H1 (cell line): ENCODE measurements at regions not wholly inside any gene's neighbourhood (a gene's known extent, or its start where the extent isn't known, plus 50 kb on each side); places are given as distances from the start of the nearest gene placed in this dataset.

Source experiments
- CTCF ChIA-PET: fragments of 300-600 bp; sonication (Branson Sonifier 250); formaldehyde crosslinking; loops from one replicate; lab custom pipeline; 2021; ENCODE audit not compliant: partially characterized antibody; lab: Charles Lee
- POLR2A ChIA-PET: fragments of 300-600 bp; sonication (Branson Sonifier 250); formaldehyde crosslinking; loops from one replicate; lab custom pipeline; 2021; ENCODE audit warnings: inconsistent platforms; ENCODE audit not compliant: partially characterized antibody; lab: Charles Lee
- DNase-seq, 2 experiments: peaks; one replicate each; pipeline versions ENCODE4 v3.0.0 to v3.0.0-alpha.2; 2010 to 2022; ENCODE audit warnings: low spot score in 2 of 2, low read depth in 1 of 2, mixed read lengths in 1 of 2
- FAIRE-seq: peaks from 2 replicates; lab custom pipeline; 2011; peaks lifted over from hg19 to GRCh38; lab: Jason Lieb, UNC
- H2AFZ ChIP-seq: 2 replicates; pipeline ENCODE4 v1.8.1; 2012; ENCODE audit warnings: low read length, inconsistent platforms
- H2AK5ac ChIP-seq: 2 replicates; pipeline ENCODE4 v1.6.1; 2013; ENCODE audit warnings: low read depth, low read length
- H2BK120ac ChIP-seq: replicated peaks from 2 replicates; pipeline ENCODE3; 2013; ENCODE audit warnings: low read depth, low read length, inconsistent platforms
- H2BK12ac ChIP-seq: 2 replicates; pipeline ENCODE4 v1.6.1; 2013; ENCODE audit warnings: low read depth, low read length
- H2BK15ac ChIP-seq: 2 replicates; pipeline ENCODE4 v1.6.1; 2013; ENCODE audit warnings: low read length
- H2BK20ac ChIP-seq: 2 replicates; pipeline ENCODE4 v1.6.1; 2013; ENCODE audit warnings: low read length
- H2BK5ac ChIP-seq: 2 replicates; pipeline ENCODE4 v1.6.1; 2013; ENCODE audit warnings: low read depth, low read length
- H3K14ac ChIP-seq: 2 replicates; pipeline ENCODE4 v1.6.1; 2013; ENCODE audit warnings: inconsistent platforms; ENCODE audit not compliant: insufficient read length
- H3K18ac ChIP-seq: 2 replicates; pipeline ENCODE4 v1.6.1; 2013; ENCODE audit warnings: low read length; ENCODE audit errors: extremely low read depth
- H3K23ac ChIP-seq: 2 replicates; pipeline ENCODE4 v1.6.1; 2013; ENCODE audit warnings: inconsistent platforms; ENCODE audit not compliant: insufficient read length
- H3K23me2 ChIP-seq: 2 replicates; pipeline ENCODE4 v1.6.1; 2013; ENCODE audit warnings: low read depth, low read length
- H3K27ac ChIP-seq: 2 replicates; pipeline ENCODE4 v1.6.1; 2011; ENCODE audit warnings: low read depth, low read length, inconsistent platforms
- H3K27me3 ChIP-seq, 4 experiments: replicated peaks in 1 of 4; 1 replicate in 1 of 4; 2 replicates in 3 of 4; pipeline versions ENCODE4 v1.6.1 to v1.8.1; 2011 to 2013; ENCODE audit warnings: low read length in 3 of 4, mild to moderate bottlenecking in 3 of 4, inconsistent platforms in 2 of 4, mixed read lengths in 2 of 4, moderate library complexity in 1 of 4; ENCODE audit not compliant: control insufficient read depth in 3 of 4, insufficient read depth in 3 of 4; ENCODE audit errors: extremely low read depth in 1 of 4
- H3K36me3 ChIP-seq, 4 experiments: 2 replicates each; pipeline versions ENCODE4 v1.6.1 to v1.8.1; 2011 to 2013; ENCODE audit warnings: mild to moderate bottlenecking in 4 of 4, low read length in 3 of 4, moderate library complexity in 2 of 4, control low read depth in 1 of 4, inconsistent platforms in 1 of 4; ENCODE audit not compliant: insufficient read depth in 4 of 4, control insufficient read depth in 2 of 4
- H3K4ac ChIP-seq: replicated peaks from 2 replicates; pipeline ENCODE3; 2013; ENCODE audit warnings: low read length, low read depth, mixed read lengths, inconsistent platforms; ENCODE audit not compliant: insufficient read length
- H3K4me1 ChIP-seq, 4 experiments: replicated peaks in 1 of 4; 1 replicate in 1 of 4; 2 replicates in 3 of 4; pipeline versions ENCODE4 v1.6.1 to v1.8.1; 2011 to 2013; ENCODE audit warnings: low read length in 3 of 4, inconsistent platforms in 2 of 4, mixed read lengths in 1 of 4; ENCODE audit not compliant: insufficient read depth in 4 of 4, control insufficient read depth in 3 of 4
- H3K4me2 ChIP-seq, 2 experiments: 2 replicates each; pipeline versions ENCODE4 v1.6.1 to v1.8.1; 2011 to 2013; ENCODE audit warnings: low read depth in 2 of 2, low read length in 2 of 2, control low read depth in 1 of 2, inconsistent platforms in 1 of 2, mild to moderate bottlenecking in 1 of 2; ENCODE audit not compliant: insufficient read depth in 1 of 2
- H3K4me3 ChIP-seq, 4 experiments: fragments of 200-600, 300-600 bp in 1 of 4; sonication (generic), shearing (Covaris generic), sonication (Bioruptor Twin) in 1 of 4; 2 replicates each; pipeline versions ENCODE4 v1.5.1 to v1.8.1; 2011 to 2016; ENCODE audit warnings: low read length in 4 of 4, low read depth in 3 of 4, control low read depth in 2 of 4, inconsistent platforms in 2 of 4, mild to moderate bottlenecking in 2 of 4, mixed read lengths in 1 of 4, moderate library complexity in 1 of 4; ENCODE audit not compliant: insufficient read depth in 2 of 4; ENCODE audit errors: extremely low read depth in 1 of 4
- H3K56ac ChIP-seq: replicated peaks from 2 replicates; pipeline ENCODE3; 2013; ENCODE audit warnings: low read depth, mild to moderate bottlenecking, mixed read lengths, low read length, inconsistent platforms; ENCODE audit not compliant: insufficient read length
- H3K79me1 ChIP-seq: 2 replicates; pipeline ENCODE4 v1.6.1; 2013; ENCODE audit warnings: low read depth, low read length, control low read depth
- H3K79me2 ChIP-seq, 2 experiments: 2 replicates each; pipeline versions ENCODE4 v1.6.1 to v1.8.1; 2012 to 2013; ENCODE audit warnings: low read length in 2 of 2, mild to moderate bottlenecking in 2 of 2, inconsistent platforms in 1 of 2; ENCODE audit not compliant: insufficient read depth in 2 of 2, control insufficient read depth in 1 of 2
- H3K9ac ChIP-seq, 4 experiments: replicated peaks in 1 of 4; 1 replicate in 1 of 4; 2 replicates in 3 of 4; pipeline versions ENCODE4 v1.6.1 to v1.8.1; 2011 to 2013; ENCODE audit warnings: low read depth in 3 of 4, low read length in 3 of 4, control low read depth in 2 of 4, mild to moderate bottlenecking in 2 of 4, moderate library complexity in 2 of 4, inconsistent platforms in 1 of 4; ENCODE audit errors: extremely low read depth in 1 of 4
- H3K9me3 ChIP-seq, 2 experiments: 2 replicates each; pipeline versions ENCODE4 v1.6.1 to v1.8.1; 2012 to 2013; ENCODE audit warnings: mild to moderate bottlenecking in 2 of 2, moderate library complexity in 2 of 2, control low read depth in 1 of 2, inconsistent platforms in 1 of 2, low read depth in 1 of 2, low read length in 1 of 2, mixed read lengths in 1 of 2; ENCODE audit not compliant: insufficient read depth in 2 of 2
- H4K20me1 ChIP-seq, 2 experiments: replicated peaks in 1 of 2; 2 replicates each; pipeline versions ENCODE3 to v1.8.1; 2011 to 2013; ENCODE audit warnings: inconsistent platforms in 2 of 2, low read length in 2 of 2, mild to moderate bottlenecking in 1 of 2; ENCODE audit not compliant: insufficient read depth in 2 of 2, control insufficient read depth in 1 of 2
- H4K5ac ChIP-seq: 2 replicates; pipeline ENCODE4 v1.6.1; 2013; ENCODE audit warnings: low read length, low read depth, mixed read lengths, inconsistent platforms; ENCODE audit not compliant: insufficient read length
- H4K8ac ChIP-seq: 2 replicates; pipeline ENCODE4 v1.8.0; 2013; ENCODE audit warnings: mild to moderate bottlenecking, moderate library complexity, low read length, inconsistent platforms; ENCODE audit not compliant: insufficient read depth; ENCODE audit errors: extremely low read depth
- H4K91ac ChIP-seq: replicated peaks from 2 replicates; pipeline ENCODE3; 2013; ENCODE audit warnings: low read length, mixed read lengths, inconsistent platforms; ENCODE audit not compliant: insufficient read length
- PHF8 ChIP-seq: fragments of 200-600 bp; sonication (generic); conservative IDR thresholded peaks from 2 replicates; pipeline ENCODE4 v1.7.1; 2012; ENCODE audit warnings: low read depth, mild to moderate bottlenecking, inconsistent platforms, low read length, moderate library complexity
- WGBS, 2 experiments: shearing (Covaris generic) in 1 of 2; methylation state at CpG; one replicate each; pipeline versions ENCODE4 v1.1.6 to v1.1.7; 2013 to 2015; ENCODE audit warnings: low lambda C conversion rate in 2 of 2, mixed read lengths in 2 of 2, inconsistent platforms in 1 of 2, low coverage in 1 of 2, missing lambda C conversion rate in 1 of 2; ENCODE audit not compliant: insufficient replicate concordance in 2 of 2, insufficient coverage in 1 of 2, insufficient read length in 1 of 2; ENCODE audit errors: extremely low coverage in 1 of 2, missing lambda C conversion rate in 1 of 2; 5-methylcytosine and 5-hydroxymethylcytosine counted together

GRCh38 chr3:8348076-8348475 lies 153.5 kb upstream of the LMCD1 start:
- 95% methylated on average over 2 of the region's 2 CpGs; no CpG with 5 or more reads in 1 of the 2 experiments for WGBS, 2 experiments

More at GRCh38 chr3:8348076-8348475, 153.5 kb upstream of the LMCD1 start:
- peaks cover 0 to 4% of the 10 kb centered on the region in 2 experiments; a peak in 3 of 4 replicates for H3K9me3 ChIP-seq
- H2BK5ac ChIP-seq: no peak overlapping the region
- H2BK120ac ChIP-seq: no peak overlapping the region
- H3K4ac ChIP-seq: no peak overlapping the region
- no peaks in the 10 kb centered on the region for H3K4me1 ChIP-seq
- H3K23me2 ChIP-seq: no peaks in the 10 kb centered on the region
- TF ChIP-seq PHF8: no peak
- no peak overlapping the region for H2BK12ac ChIP-seq
- POLR2A ChIA-PET: no interaction called here
- no peak overlapping the region for H2BK15ac ChIP-seq
- H3K79me1 ChIP-seq: no peaks in the 10 kb centered on the region
- no peaks in the 10 kb centered on the region for H3K36me3 ChIP-seq
- H3K18ac ChIP-seq: no peak overlapping the region
- no peaks in the 10 kb centered on the region for H4K20me1 ChIP-seq
- no peak overlapping the region for H3K9ac ChIP-seq
- H2BK20ac ChIP-seq: no peak overlapping the region
- H3K56ac ChIP-seq: no peak overlapping the region
- FAIRE-seq (no peak), DNase-seq (no peak)
- no peak overlapping the region for H4K5ac ChIP-seq
- no peak overlapping the region for H2AFZ ChIP-seq
- no peaks in the 10 kb centered on the region for H3K79me2 ChIP-seq
- H3K23ac ChIP-seq: no peak overlapping the region
- H3K4me2 ChIP-seq: no peak overlapping the region
- H4K8ac ChIP-seq: no peak overlapping the region
- no peaks in the 10 kb centered on the region for H3K27me3 ChIP-seq
- CTCF ChIA-PET: no interaction called here
- H3K14ac ChIP-seq: no peak overlapping the region
- H3K4me3 ChIP-seq: no peak overlapping the region
- H2AK5ac ChIP-seq: no peak overlapping the region
- H4K91ac ChIP-seq: no peak overlapping the region
- H3K27ac ChIP-seq: no peak overlapping the region
